AG10803 (cell line): ENCODE measurements at regions not wholly inside any gene's neighbourhood (a gene's known extent, or its start where the extent isn't known, plus 50 kb on each side); places are given as distances from the start of the nearest gene placed in this dataset.

ENCODE experiments used
- DNase-seq: peaks from one replicate; pipeline ENCODE4 v3.0.0; 2010; ENCODE audit warnings: low read depth
- H3K4me3 ChIP-seq: 2 replicates; pipeline ENCODE4 v1.5.1; 2011; ENCODE audit warnings: mild to moderate bottlenecking, low read length, control low read depth
- CTCF ChIP-seq: conservative IDR thresholded peaks from 2 replicates; pipeline ENCODE4 v1.5.1; 2011; ENCODE audit warnings: mild to moderate bottlenecking, low read length, control low read depth, inconsistent platforms

- DNase-seq: no peak
- H3K4me3 ChIP-seq: no peak overlapping the region
- TF ChIP-seq CTCF: no peak
Measured at GRCh38 chr10:64102916-64103315, 581.7 kb downstream of the REEP3 start.

- TF ChIP-seq CTCF: no peak
- DNase-seq: no peak
- no peak overlapping the region for H3K4me3 ChIP-seq
Measured at GRCh38 chr10:64103750-64104470, 582.7 kb downstream of the REEP3 start.

GRCh38 chr10:64109926-64110495 is 588.8 kb downstream of the REEP3 start:
- DNase-seq: no peak
- no peak overlapping the region for H3K4me3 ChIP-seq

GRCh38 chr10:64112701-64113355 is 591.6 kb downstream of the REEP3 start:
- TF ChIP-seq CTCF: no peak
- H3K4me3 ChIP-seq: no peak overlapping the region
- DNase-seq: no peak

More at GRCh38 chr10:64109926-64110495, 588.8 kb downstream of the REEP3 start:
- no peak for TF ChIP-seq CTCF

- H3K4me3 ChIP-seq: no peak overlapping the region
- TF ChIP-seq CTCF: no peak
- no peak for DNase-seq
Measured at GRCh38 chr10:64113375-64113774, 592.2 kb downstream of the REEP3 start.

- no peak for DNase-seq
- no peak overlapping the region for H3K4me3 ChIP-seq
- TF ChIP-seq CTCF: no peak
Measured at GRCh38 chr10:64113792-64114191, 592.6 kb downstream of the REEP3 start.

GRCh38 chr10:64115471-64115870 is 594.3 kb downstream of the REEP3 start:
- DNase-seq: no peak
- no peak for TF ChIP-seq CTCF
- no peak overlapping the region for H3K4me3 ChIP-seq
